ENCODE measurements at regions not wholly inside any gene's neighbourhood (a gene's known extent, or its start where the extent isn't known, plus 50 kb on each side); places are given as distances from the start of the nearest gene placed in this dataset.

DNA sequence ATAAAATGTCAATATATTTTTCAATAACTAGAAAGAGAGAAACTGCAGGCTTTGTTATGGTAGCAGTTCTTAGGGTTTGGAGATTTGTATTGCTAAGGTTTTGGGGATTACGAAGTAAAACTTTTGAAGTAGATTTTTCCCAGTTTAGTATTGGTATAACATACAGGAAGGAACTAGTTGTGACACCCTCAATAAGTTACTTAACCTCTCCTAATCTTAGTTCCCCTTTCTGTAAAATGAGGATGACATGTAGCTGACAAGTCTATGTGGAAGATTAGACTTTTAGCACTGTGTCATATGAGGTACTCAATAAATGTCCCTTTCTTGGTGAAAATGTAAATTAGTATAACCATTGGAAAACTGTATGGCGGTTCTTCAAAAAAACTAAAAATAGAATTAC lies 73.4 kb upstream of the ATG10 start:
- TF ChIP-seq, protein P1, sequence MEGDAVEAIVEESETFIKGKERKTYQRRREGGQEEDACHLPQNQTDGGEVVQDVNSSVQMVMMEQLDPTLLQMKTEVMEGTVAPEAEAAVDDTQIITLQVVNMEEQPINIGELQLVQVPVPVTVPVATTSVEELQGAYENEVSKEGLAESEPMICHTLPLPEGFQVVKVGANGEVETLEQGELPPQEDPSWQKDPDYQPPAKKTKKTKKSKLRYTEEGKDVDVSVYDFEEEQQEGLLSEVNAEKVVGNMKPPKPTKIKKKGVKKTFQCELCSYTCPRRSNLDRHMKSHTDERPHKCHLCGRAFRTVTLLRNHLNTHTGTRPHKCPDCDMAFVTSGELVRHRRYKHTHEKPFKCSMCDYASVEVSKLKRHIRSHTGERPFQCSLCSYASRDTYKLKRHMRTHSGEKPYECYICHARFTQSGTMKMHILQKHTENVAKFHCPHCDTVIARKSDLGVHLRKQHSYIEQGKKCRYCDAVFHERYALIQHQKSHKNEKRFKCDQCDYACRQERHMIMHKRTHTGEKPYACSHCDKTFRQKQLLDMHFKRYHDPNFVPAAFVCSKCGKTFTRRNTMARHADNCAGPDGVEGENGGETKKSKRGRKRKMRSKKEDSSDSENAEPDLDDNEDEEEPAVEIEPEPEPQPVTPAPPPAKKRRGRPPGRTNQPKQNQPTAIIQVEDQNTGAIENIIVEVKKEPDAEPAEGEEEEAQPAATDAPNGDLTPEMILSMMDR (IDR thresholded peaks at IDR 0.05; ENCODE audit: low read depth, low read length, missing input control) = no peak
- TF ChIP-seq, protein P2, sequence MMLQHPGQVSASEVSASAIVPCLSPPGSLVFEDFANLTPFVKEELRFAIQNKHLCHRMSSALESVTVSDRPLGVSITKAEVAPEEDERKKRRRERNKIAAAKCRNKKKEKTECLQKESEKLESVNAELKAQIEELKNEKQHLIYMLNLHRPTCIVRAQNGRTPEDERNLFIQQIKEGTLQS (IDR thresholded peaks at IDR 0.05) = no peak
- no peak for TF ChIP-seq MAX (IDR thresholded peaks at IDR 0.05)
- no peak for TF ChIP-seq GABPA (IDR thresholded peaks at IDR 0.05 in 1 of 2, conservative IDR thresholded peaks at IDR 0.05 in 1 of 2)
- TF ChIP-seq, protein P3, sequence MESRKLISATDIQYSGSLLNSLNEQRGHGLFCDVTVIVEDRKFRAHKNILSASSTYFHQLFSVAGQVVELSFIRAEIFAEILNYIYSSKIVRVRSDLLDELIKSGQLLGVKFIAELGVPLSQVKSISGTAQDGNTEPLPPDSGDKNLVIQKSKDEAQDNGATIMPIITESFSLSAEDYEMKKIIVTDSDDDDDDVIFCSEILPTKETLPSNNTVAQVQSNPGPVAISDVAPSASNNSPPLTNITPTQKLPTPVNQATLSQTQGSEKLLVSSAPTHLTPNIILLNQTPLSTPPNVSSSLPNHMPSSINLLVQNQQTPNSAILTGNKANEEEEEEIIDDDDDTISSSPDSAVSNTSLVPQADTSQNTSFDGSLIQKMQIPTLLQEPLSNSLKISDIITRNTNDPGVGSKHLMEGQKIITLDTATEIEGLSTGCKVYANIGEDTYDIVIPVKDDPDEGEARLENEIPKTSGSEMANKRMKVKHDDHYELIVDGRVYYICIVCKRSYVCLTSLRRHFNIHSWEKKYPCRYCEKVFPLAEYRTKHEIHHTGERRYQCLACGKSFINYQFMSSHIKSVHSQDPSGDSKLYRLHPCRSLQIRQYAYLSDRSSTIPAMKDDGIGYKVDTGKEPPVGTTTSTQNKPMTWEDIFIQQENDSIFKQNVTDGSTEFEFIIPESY (IDR thresholded peaks at IDR 0.05) = no peak
- no peak for TF ChIP-seq YY1 (IDR thresholded peaks at IDR 0.05)
